ENCODE measurements at regions not wholly inside any gene's neighbourhood (a gene's known extent, or its start where the extent isn't known, plus 50 kb on each side); places are given as distances from the start of the nearest gene placed in this dataset.

- TF ChIP-seq CTCF (conservative IDR thresholded peaks at IDR 0.05): no peak
- H3K27ac ChIP-seq: no peak overlapping the region
These were observed 195.9 kb downstream of the HS3ST3A1 start for GRCh38 chr17:13405807-13406206.

GRCh38 chr17:13405080-13405479 is 196.6 kb downstream of the HS3ST3A1 start:
- TF ChIP-seq CTCF (conservative IDR thresholded peaks at IDR 0.05): no peak
- H3K27ac ChIP-seq: no peak overlapping the region

- TF ChIP-seq CTCF (conservative IDR thresholded peaks at IDR 0.05): no peak
- H3K27ac ChIP-seq: no peak overlapping the region
These were observed 197.5 kb downstream of the HS3ST3A1 start for GRCh38 chr17:13403982-13404946.

DNA sequence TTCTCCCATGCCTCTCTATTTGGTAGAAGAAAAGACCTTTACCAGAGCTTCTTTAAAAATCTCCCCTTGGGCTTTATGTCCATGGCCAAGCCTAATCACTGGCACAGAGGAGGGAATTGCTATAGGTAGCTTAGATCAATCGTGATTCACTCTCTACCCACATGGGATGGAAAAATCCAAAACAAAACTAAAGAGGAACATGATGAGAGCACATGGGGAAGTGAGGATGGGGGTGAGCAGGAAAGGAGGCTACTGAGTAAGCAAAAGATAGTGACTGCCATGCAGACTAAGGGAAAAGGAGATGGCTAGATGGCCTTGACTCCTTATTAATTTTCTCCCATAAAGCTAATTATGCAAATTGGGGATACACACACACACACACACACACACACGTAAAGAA is 201.2 kb downstream of the HS3ST3A1 start:
- no peak for TF ChIP-seq CTCF (conservative IDR thresholded peaks at IDR 0.05)
- no peak overlapping the region for H3K27ac ChIP-seq

- TF ChIP-seq CTCF (conservative IDR thresholded peaks at IDR 0.05): no peak
- no peak overlapping the region for H3K27ac ChIP-seq
These were observed 202.9 kb downstream of the HS3ST3A1 start for GRCh38 chr17:13398853-13399252.

- no peak for TF ChIP-seq CTCF (conservative IDR thresholded peaks at IDR 0.05)
- H3K27ac ChIP-seq: no peak overlapping the region
These were observed 203.6 kb downstream of the HS3ST3A1 start for GRCh38 chr17:13398091-13398490.

DNA sequence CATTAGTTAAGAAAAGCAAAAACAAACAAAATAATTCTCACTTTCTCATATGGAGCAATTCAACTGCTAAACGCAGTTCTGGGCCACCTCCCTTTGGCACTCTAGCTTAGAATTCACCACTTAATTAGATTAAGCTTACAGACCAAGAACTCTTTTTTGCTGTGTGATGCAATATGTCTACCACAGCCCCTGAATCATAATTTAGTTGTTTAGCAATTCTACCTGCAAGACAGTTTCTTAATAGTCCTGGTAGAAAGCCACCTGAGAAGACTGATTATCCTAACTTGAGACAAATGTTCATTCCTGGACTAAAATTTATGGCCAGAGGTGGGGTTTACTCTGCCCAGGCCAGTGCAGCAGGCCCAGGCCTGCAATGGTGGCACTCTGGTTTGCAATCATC is 205.9 kb downstream of the HS3ST3A1 start:
- no peak for TF ChIP-seq CTCF (conservative IDR thresholded peaks at IDR 0.05)
- H3K27ac ChIP-seq: no peak overlapping the region

Measured in VCaP (cell line).